Endothelial cell (in vitro differentiated cells): ENCODE measurements at regions not wholly inside any gene's neighbourhood (a gene's known extent, or its start where the extent isn't known, plus 50 kb on each side); places are given as distances from the start of the nearest gene placed in this dataset.

Source experiments
- DNase-seq: peaks from one replicate; pipeline ENCODE4 v3.0.0; 2021; ENCODE audit warnings: low spot score
- H3K27ac Mint-ChIP-seq: one replicate; pipeline ENCODE4 v1.8.0; 2021; ENCODE audit warnings: mixed read lengths, inconsistent platforms; ENCODE audit not compliant: unreplicated experiment
- H3K27me3 Mint-ChIP-seq: one replicate; pipeline ENCODE4 v1.8.0; 2021; ENCODE audit warnings: mild to moderate bottlenecking, moderate library complexity, mixed read lengths, inconsistent platforms; ENCODE audit not compliant: unreplicated experiment
- H3K36me3 Mint-ChIP-seq: one replicate; pipeline ENCODE4 v1.8.0; 2021; ENCODE audit warnings: mild to moderate bottlenecking, low read depth, mixed read lengths, inconsistent platforms; ENCODE audit not compliant: unreplicated experiment
- H3K4me1 Mint-ChIP-seq: one replicate; pipeline ENCODE4 v1.8.0; 2021; ENCODE audit warnings: mild to moderate bottlenecking, mixed read lengths, inconsistent platforms; ENCODE audit not compliant: unreplicated experiment
- H3K4me3 Mint-ChIP-seq: one replicate; pipeline ENCODE4 v1.8.0; 2021; ENCODE audit warnings: mild to moderate bottlenecking, mixed read lengths, inconsistent platforms; ENCODE audit not compliant: unreplicated experiment
- H3K9me3 Mint-ChIP-seq: one replicate; pipeline ENCODE4 v1.8.0; 2021; ENCODE audit warnings: mixed read lengths, inconsistent platforms; ENCODE audit not compliant: unreplicated experiment
- CTCF ChIP-seq: fragments of 200-600 bp; sonication (generic); IDR thresholded peaks from one replicate; pipeline ENCODE4 v1.5.0; 2021; ENCODE audit warnings: antibody characterized with exemption; ENCODE audit not compliant: unreplicated experiment

GRCh38 chr6:169345146-169345545, 91.5 kb upstream of the THBS2 start:
- no peaks in the 10 kb centered on the region for H3K27me3 Mint-ChIP-seq
- no peaks in the 10 kb centered on the region for H3K36me3 Mint-ChIP-seq
- no peak for DNase-seq
- H3K4me3 Mint-ChIP-seq = no peak overlapping the region
- H3K27ac Mint-ChIP-seq = no peak overlapping the region
- H3K4me1 Mint-ChIP-seq = no peaks in the 10 kb centered on the region
- TF ChIP-seq CTCF = no peak
- H3K9me3 Mint-ChIP-seq = no peaks in the 10 kb centered on the region

GRCh38 chr6:169344750-169345065, 91.1 kb upstream of the THBS2 start:
- Mint-ChIP-seq H3K27ac (no peak overlapping the region), H3K4me1 (no peaks in the 10 kb centered on the region), H3K36me3 (no peaks in the 10 kb centered on the region), H3K27me3 (no peaks in the 10 kb centered on the region), H3K4me3 (no peak overlapping the region), H3K9me3 (no peaks in the 10 kb centered on the region)
- no peak for DNase-seq
- TF ChIP-seq CTCF = no peak

GRCh38 chr6:169343886-169344749, 90.5 kb upstream of the THBS2 start:
- Mint-ChIP-seq H3K4me3 (no peak overlapping the region), H3K27me3 (no peaks in the 10 kb centered on the region), H3K27ac (no peak overlapping the region), H3K9me3 (no peaks in the 10 kb centered on the region), H3K36me3 (no peaks in the 10 kb centered on the region), H3K4me1 (no peaks in the 10 kb centered on the region)
- DNase-seq = no peak
- no peak for TF ChIP-seq CTCF

- TF ChIP-seq CTCF = no peak
- H3K27me3 Mint-ChIP-seq = no peaks in the 10 kb centered on the region
- no peak overlapping the region for H3K27ac Mint-ChIP-seq
- no peaks in the 10 kb centered on the region for H3K9me3 Mint-ChIP-seq
- no peak for DNase-seq
- H3K4me3 Mint-ChIP-seq = no peak overlapping the region
- no peaks in the 10 kb centered on the region for H3K36me3 Mint-ChIP-seq
- H3K4me1 Mint-ChIP-seq = no peaks in the 10 kb centered on the region
These were observed 89.1 kb upstream of the THBS2 start for GRCh38 chr6:169342710-169343109.

- TF ChIP-seq CTCF = no peak
- Mint-ChIP-seq H3K27ac (no peak overlapping the region), H3K36me3 (no peaks in the 10 kb centered on the region), H3K9me3 (no peaks in the 10 kb centered on the region), H3K4me1 (no peaks in the 10 kb centered on the region), H3K27me3 (no peaks in the 10 kb centered on the region), H3K4me3 (no peak overlapping the region)
- no peak for DNase-seq
These were observed 88.1 kb upstream of the THBS2 start for GRCh38 chr6:169341706-169342105.
